ENCODE measurements at regions not wholly inside any gene's neighbourhood (a gene's known extent, or its start where the extent isn't known, plus 50 kb on each side); places are given as distances from the start of the nearest gene placed in this dataset.
A peak's percentile ranks its signal among the peaks of the same experiment; 100 is the strongest.

GRCh38 chr10:91036807-91037411 lies 116.0 kb upstream of the ANKRD1 start:
- DNase-seq (ENCODE audit: low read depth in 2 of 2): peak; percentile 30 to 33

DNA sequence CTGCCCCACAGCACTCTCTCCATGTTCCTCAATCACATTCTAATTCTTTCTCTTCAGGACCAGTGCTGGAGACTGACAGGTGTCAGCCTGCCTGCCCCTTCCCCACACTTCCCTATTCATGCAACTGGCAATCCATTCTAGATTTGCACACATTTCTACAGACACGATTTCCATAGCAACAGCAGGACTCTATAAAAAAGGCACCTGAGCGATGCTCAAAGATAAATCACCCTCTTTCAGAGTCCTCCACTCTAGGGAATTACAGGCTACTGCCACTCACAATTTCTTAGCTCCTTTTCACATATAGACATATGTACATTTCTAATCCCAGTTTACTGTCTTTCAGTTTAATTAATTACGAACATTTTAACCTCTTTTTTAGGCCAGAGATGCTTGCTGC lies 118.1 kb upstream of the ANKRD1 start:
- DNase-seq (ENCODE audit: low read depth in 2 of 2): no peak

GRCh38 chr10:91040343-91040742 lies 119.5 kb upstream of the ANKRD1 start:
- no peak for DNase-seq (ENCODE audit: low read depth in 2 of 2)

DNA sequence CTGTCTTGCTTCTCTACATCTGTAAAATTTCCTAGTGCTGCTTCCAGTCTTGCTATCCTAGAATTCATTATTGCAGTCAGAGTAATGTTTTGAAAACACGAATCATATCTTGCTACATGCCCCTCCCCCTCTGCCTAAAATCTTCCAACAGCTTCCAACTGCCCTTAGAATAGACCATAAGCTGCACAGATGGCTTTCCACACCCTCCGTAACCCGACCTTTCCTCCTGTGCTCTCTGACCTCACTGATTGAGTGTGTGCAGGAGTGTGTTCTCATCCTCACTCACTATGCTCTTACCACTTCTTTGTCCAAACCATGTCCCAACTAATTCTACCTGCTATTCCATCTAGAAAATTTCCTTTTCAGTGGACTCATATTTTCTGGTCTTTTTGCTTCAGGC lies 121.2 kb upstream of the ANKRD1 start:
- DNase-seq (ENCODE audit: low read depth in 2 of 2): no peak

- DNase-seq (ENCODE audit: low read depth in 2 of 2): peak; percentile 59 to 60
Measured at GRCh38 chr10:91043173-91043910, 122.5 kb upstream of the ANKRD1 start.

DNA sequence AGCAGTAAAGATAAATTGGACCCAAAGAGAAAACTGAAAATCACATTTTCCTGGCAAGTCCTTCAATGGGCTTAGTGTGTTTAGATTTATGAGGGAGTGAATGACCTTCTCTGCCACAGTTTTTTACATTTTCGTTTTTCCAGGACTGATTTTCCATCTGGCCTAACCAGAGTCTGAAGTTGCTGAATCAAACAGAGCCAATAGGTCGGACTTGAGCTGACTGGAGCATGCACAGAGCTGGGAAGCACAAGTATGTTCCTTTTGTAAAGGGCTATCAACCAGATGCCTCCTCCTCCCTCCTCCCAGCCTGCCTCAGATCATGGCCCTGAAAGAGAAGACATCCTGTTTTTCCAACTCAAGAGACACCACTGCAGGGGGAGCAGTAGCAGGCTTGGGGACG lies 126.0 kb upstream of the ANKRD1 start:
- no peak for DNase-seq (ENCODE audit: low read depth in 2 of 2)

DNA sequence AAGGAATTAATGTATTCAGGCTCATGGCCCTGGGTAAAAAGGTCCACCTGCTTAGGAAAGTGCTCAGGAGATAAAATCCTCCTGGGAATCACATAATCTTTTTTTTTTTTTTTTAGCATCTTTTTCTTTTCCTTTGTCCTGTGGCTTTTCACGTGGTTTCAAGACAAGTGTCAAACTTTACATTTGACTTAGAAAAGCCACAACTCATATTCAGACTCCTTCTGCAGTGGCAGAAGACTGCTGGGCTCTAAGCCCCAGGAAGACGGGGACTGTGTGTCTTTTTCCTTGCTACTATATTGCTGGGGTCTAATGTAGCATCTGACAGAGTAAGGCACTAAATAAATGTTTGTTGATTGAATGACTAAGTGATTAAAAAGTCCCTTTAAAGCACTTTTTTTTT lies 127.5 kb upstream of the ANKRD1 start:
- no peak for DNase-seq (ENCODE audit: low read depth in 2 of 2)

DNA sequence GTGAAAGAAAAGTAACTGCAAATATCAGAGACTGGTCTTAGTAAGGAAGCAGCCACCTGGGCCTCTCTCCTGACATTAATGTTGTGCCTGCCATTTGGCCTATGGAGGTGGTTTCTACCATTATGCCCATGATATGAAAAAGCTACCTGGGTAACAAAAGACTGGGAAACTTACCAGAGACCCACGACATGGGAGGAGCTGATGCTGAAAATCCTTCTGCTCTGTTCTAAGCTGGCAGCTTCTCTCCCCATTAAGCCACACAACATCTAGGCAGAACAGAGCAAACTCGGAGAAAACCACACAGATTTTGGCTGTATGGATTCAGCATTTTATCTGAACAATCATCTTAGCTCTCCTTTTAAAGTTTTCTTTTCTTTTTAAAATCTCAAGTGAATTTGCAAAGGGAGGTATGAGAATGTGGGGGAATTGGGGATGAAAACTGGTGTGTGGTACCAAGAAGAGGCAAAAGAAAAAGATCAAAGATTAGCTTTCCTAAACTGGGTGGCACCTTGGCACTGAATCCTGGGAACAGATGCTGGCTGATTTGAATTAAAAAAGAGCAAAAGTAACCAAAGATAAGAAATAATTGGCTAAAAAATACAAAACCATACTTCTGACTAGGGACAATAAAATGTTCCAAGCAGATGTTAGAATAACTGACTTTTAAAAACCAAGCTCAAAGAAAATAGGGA lies 128.6 kb upstream of the ANKRD1 start:
- DNase-seq (ENCODE audit: low read depth in 2 of 2): no peak

- DNase-seq (ENCODE audit: low read depth in 2 of 2): no peak
Measured at GRCh38 chr10:91049988-91050360, 129.1 kb upstream of the ANKRD1 start.

- peak in 1 of 2 donors; percentile 12 for DNase-seq (ENCODE audit: low read depth in 2 of 2)
Measured at GRCh38 chr10:91050371-91051034, 129.6 kb upstream of the ANKRD1 start.

GRCh38 chr10:91051829-91052228 lies 130.9 kb upstream of the ANKRD1 start:
- DNase-seq (ENCODE audit: low read depth in 2 of 2): no peak

GRCh38 chr10:91054325-91054724 lies 133.4 kb upstream of the ANKRD1 start:
- DNase-seq (ENCODE audit: low read depth in 2 of 2): peak in 1 of 2 donors; percentile 43

GRCh38 chr10:91061187-91061586 lies 140.3 kb upstream of the ANKRD1 start:
- no peak for DNase-seq (ENCODE audit: low read depth in 2 of 2)

- no peak for DNase-seq (ENCODE audit: low read depth in 2 of 2)
Measured at GRCh38 chr10:91061608-91062007, 140.7 kb upstream of the ANKRD1 start.

DNA sequence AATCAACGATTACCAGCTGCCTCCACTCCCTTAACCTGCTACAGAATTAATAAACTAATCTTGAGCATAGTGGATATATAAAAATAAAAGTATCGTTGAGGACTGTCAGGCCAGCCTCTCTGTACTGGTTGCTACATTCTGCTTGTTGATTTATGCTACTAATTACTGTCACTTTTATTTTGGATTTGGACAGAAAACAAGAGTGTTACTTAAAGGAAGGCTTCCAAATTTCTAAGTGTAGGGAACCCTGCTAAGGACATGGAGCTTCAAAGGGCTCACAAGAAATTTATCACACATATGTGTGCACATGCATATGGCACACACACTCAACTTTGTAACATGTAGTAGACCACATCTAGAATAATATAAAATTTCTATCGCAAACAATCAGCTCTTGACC lies 141.2 kb upstream of the ANKRD1 start:
- no peak for DNase-seq (ENCODE audit: low read depth in 2 of 2)

GRCh38 chr10:91071786-91072185 lies 148.7 kb upstream of the PCGF5 start:
- no peak for DNase-seq (ENCODE audit: low read depth in 2 of 2)

- DNase-seq (ENCODE audit: low read depth in 2 of 2): peak; percentile 41 to 54
Measured at GRCh38 chr10:91073286-91073979, 147.0 kb upstream of the PCGF5 start.

DNA sequence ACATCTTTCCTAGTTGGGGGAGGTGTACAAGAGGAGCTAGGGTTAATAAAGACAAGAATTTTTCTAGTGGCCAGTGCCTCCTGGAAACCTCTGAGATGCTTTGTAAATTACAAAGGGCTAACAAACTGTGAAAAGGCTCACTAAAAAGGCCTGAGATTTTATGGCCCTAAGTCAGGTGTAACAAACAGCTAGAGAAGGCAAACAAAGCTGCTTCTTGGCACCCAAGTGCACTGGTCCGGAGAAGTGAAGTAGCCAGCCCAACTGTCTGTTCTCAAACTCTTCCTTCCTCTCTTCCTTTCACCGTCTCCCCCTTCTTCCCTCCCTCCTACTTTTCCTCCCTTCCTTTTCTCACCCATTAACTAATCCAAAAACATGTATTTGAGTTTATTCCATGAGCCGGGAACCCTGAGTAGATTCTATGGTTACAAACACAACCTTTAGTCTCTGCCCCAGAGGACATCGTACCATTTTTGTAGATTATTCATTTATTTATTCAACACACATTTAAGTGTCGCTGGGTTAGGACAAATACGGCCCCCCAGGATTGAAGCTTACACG lies 143.4 kb upstream of the PCGF5 start:
- DNase-seq (ENCODE audit: low read depth in 2 of 2): no peak

DNA sequence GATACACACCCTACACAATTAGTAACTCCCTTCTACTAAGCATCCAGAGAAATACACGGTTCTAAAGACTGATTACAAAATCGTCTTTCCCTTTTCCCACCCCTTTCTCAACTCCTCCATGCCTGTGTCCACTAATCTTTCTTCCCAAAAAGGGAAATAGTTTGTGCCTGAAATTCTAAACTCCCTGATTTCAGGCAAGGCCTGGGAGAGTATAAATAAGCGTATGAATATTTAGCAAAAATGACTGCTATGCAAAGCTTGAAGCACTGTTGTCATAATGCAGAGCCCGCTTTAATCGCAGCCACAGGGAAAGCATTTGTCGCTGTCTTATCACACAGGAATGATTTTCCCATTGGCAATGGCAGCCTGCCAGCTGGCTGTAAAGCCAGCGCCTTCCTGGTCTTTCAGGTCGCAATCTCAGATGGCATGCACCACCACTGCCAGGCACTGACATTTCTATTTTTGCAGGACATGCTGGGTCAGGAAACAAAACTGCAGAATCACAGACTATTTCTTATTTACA lies 142.9 kb upstream of the PCGF5 start:
- DNase-seq (ENCODE audit: low read depth in 2 of 2): peak; percentile 83 to 88

- no peak for DNase-seq (ENCODE audit: low read depth in 2 of 2)
Measured at GRCh38 chr10:91080776-91081175, 139.7 kb upstream of the PCGF5 start.

GRCh38 chr10:91082447-91082846 lies 138.0 kb upstream of the PCGF5 start:
- DNase-seq (ENCODE audit: low read depth in 2 of 2): no peak

Measured in dermis microvascular lymphatic vessel endothelial cell (primary cell).